SU-DHL-6 (cell line): ENCODE measurements at regions not wholly inside any gene's neighbourhood (a gene's known extent, or its start where the extent isn't known, plus 50 kb on each side); places are given as distances from the start of the nearest gene placed in this dataset.

Experiments used
- H2AFZ ChIP-seq: fragments of 200-600 bp; sonication (generic); 2 replicates; pipeline ENCODE4 v1.6.1; 2014; ENCODE audit warnings: low read depth, mild to moderate bottlenecking, moderate library complexity, mixed read lengths, antibody characterized with exemption, low read length; ENCODE audit not compliant: severe bottlenecking
- H3F3A ChIP-seq: fragments of 200-600 bp; shearing (Covaris generic); 2 replicates; pipeline ENCODE4 v1.6.0; 2016; ENCODE audit warnings: antibody characterized with exemption, mild to moderate bottlenecking; ENCODE audit not compliant: insufficient read depth
- H3K27ac ChIP-seq: fragments of 200-600 bp; sonication (generic); 2 replicates; pipeline ENCODE4 v1.5.1; 2016; ENCODE audit warnings: low read depth, mild to moderate bottlenecking, low read length, moderate library complexity, mixed read lengths
- H3K27me3 ChIP-seq: fragments of 200-600 bp; sonication (generic), shearing (Covaris generic); 2 replicates; pipeline ENCODE4 v1.6.0; 2014; ENCODE audit warnings: mild to moderate bottlenecking, low read length
- H3K36me3 ChIP-seq: fragments of 200-600 bp; sonication (generic); 2 replicates; pipeline ENCODE4 v1.6.1; 2014; ENCODE audit warnings: mild to moderate bottlenecking, low read length, mixed read lengths
- H3K4me2 ChIP-seq: fragments of 300-600, 200-600 bp; shearing (Covaris generic), sonication (generic); 2 replicates; pipeline ENCODE4 v1.6.0; 2014; ENCODE audit warnings: low read length, low read depth, mild to moderate bottlenecking; ENCODE audit not compliant: poor library complexity, severe bottlenecking
- H3K4me3 ChIP-seq: fragments of 200-600 bp; sonication (generic); 2 replicates; pipeline ENCODE4 v1.5.1; 2014; ENCODE audit warnings: antibody characterized with exemption, low read length, mild to moderate bottlenecking, mixed read lengths; ENCODE audit not compliant: insufficient read depth, poor library complexity, severe bottlenecking
- H3K79me2 ChIP-seq: fragments of 200-600 bp; sonication (generic); 2 replicates; pipeline ENCODE4 v1.6.1; 2014; ENCODE audit warnings: mild to moderate bottlenecking, low read length, moderate library complexity; ENCODE audit not compliant: insufficient read depth
- H3K9ac ChIP-seq: fragments of 200-600 bp; sonication (generic); 2 replicates; pipeline ENCODE4 v1.7.0; 2014; ENCODE audit warnings: mild to moderate bottlenecking, low read length
- H3K9me2 ChIP-seq: fragments of 200-600 bp; sonication (generic); replicated peaks from 2 replicates; pipeline ENCODE4 v1.6.1; 2014; ENCODE audit warnings: low read length; ENCODE audit not compliant: insufficient read depth
- H3K9me3 ChIP-seq: fragments of 200-600 bp; sonication (generic); 2 replicates; pipeline ENCODE4 v1.6.1; 2014; ENCODE audit warnings: low read length, mixed read lengths; ENCODE audit not compliant: insufficient read depth
- H4K20me1 ChIP-seq: fragments of 200-600 bp; sonication (generic); 2 replicates; pipeline ENCODE4 v1.6.1; 2014; ENCODE audit warnings: low read depth, mild to moderate bottlenecking, antibody characterized with exemption, low read length, moderate library complexity, mixed read lengths
- EZH2phosphoT487 ChIP-seq: fragments of 200-600 bp; sonication (generic), shearing (Covaris generic); conservative IDR thresholded peaks from 2 replicates; pipeline ENCODE4 v1.6.1; 2018; ENCODE audit warnings: mild to moderate bottlenecking, antibody characterized with exemption, low read length, moderate library complexity, mixed read lengths
- TF ChIP-seq, protein P1 (sequence below): fragments of 200-600 bp; sonication (generic); IDR thresholded peaks from one replicate; pipeline ENCODE4 v1.5.1; 2017; ENCODE audit warnings: antibody characterized with exemption, mild to moderate bottlenecking, low read length, moderate library complexity; ENCODE audit not compliant: insufficient read depth, poor library complexity, severe bottlenecking

DNA sequence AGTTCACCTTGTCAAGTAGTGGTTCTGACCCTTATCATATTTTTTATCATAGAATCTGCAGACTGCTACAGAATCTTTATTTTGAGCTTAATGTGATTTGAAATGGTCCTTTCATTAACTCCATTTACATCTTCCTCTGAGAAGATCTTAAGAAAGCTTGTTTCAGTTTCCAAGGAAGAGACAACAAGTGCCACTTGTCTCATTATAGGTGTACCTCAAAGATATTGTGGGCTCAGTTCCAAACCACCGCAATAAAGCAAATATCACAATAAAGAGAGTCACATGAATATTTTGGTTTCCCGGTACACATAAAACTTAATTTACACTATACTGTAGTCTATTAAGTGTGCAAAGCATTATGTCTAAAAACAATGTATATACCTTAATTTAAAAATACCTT, 66.4 kb upstream of the ATXN1 start:
- Histone ChIP-seq H3K4me3 (no peak overlapping the region), H3K9ac (no peak overlapping the region), H3K27me3 (no peaks in the 10 kb centered on the region), H3K79me2 (no peaks in the 10 kb centered on the region), H2AFZ (no peak overlapping the region), H3K9me3 (no peaks in the 10 kb centered on the region), H3K4me2 (no peak overlapping the region), H4K20me1 (no peaks in the 10 kb centered on the region), H3K27ac (no peak overlapping the region), H3K36me3 (no peaks in the 10 kb centered on the region), H3K9me2 (no peaks in the 10 kb centered on the region), H3F3A (no peaks in the 10 kb centered on the region)
- TF ChIP-seq EZH2phosphoT487: no peak
- TF ChIP-seq, protein P1, sequence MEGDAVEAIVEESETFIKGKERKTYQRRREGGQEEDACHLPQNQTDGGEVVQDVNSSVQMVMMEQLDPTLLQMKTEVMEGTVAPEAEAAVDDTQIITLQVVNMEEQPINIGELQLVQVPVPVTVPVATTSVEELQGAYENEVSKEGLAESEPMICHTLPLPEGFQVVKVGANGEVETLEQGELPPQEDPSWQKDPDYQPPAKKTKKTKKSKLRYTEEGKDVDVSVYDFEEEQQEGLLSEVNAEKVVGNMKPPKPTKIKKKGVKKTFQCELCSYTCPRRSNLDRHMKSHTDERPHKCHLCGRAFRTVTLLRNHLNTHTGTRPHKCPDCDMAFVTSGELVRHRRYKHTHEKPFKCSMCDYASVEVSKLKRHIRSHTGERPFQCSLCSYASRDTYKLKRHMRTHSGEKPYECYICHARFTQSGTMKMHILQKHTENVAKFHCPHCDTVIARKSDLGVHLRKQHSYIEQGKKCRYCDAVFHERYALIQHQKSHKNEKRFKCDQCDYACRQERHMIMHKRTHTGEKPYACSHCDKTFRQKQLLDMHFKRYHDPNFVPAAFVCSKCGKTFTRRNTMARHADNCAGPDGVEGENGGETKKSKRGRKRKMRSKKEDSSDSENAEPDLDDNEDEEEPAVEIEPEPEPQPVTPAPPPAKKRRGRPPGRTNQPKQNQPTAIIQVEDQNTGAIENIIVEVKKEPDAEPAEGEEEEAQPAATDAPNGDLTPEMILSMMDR: no peak

DNA sequence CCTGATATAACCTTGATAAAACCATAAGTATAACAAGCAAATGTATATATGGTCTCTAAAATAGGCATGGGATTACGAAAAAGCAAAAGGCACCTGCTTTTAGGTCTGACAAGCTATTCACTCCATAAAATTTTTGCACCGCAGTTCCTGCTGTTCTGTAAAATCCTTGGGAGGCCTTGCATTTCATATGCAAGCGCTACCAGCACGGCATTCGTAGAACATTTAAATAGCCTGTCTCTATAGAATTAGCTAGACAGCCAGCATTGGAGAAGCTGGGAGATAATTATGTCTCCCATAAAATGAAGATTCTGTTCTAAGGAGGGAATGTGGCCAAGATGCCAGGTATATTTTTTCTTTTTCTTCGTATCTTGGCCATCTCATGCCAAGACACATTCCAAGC, 64.5 kb upstream of the ATXN1 start:
- no peaks in the 10 kb centered on the region for H4K20me1 ChIP-seq
- H3K4me2 ChIP-seq: no peak overlapping the region
- H3K9me3 ChIP-seq: no peaks in the 10 kb centered on the region
- H3K4me3 ChIP-seq: no peak overlapping the region
- H3K9me2 ChIP-seq: no peaks in the 10 kb centered on the region
- no peaks in the 10 kb centered on the region for H3K79me2 ChIP-seq
- no peaks in the 10 kb centered on the region for H3K36me3 ChIP-seq
- no peaks in the 10 kb centered on the region for H3K27me3 ChIP-seq
- TF ChIP-seq, protein P1: no peak
- TF ChIP-seq EZH2phosphoT487: no peak
- no peaks in the 10 kb centered on the region for H3F3A ChIP-seq
- no peak overlapping the region for H3K9ac ChIP-seq
- H2AFZ ChIP-seq: no peak overlapping the region
- no peak overlapping the region for H3K27ac ChIP-seq

DNA sequence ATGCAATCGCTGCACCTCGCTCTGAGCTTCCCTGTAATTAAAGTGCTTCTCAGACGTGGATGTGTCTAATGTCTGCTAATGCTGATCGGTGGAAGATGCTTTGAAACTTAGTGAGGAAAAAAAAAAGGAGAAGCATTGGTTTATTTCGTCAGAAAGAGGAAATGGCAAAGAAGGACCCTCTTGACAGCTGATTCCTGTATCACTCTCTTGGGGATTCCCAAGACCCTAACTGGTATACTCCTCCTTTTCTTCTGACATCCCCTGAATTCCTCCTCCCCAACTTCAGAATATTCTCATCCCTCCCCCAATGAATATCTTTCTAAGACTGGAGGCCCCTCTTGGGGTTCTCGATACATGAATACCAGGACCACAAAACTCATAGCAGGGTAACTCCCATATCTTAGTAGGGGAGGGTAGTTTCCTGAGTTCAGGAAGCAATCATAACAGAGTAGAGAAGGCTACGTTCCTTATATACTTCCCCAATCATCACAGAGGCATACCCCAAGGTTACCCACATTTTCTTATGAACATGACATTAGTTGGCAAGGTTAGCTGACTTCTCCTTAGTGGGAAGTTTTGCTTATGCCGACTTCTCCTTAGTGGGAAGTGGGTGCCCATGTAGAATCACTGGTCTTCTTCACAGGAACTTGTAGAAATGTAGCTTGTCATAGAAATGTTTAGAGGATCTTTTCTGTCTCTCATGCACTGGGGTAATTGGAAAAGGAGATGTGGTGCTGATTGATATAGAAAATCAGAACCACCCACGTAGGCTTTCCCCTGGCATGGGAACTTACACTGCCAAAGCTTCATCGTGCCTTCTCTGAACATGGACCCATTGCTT, 63.8 kb upstream of the ATXN1 start:
- H3K4me3 ChIP-seq: no peak overlapping the region
- H3K27ac ChIP-seq: no peak overlapping the region
- H3K27me3 ChIP-seq: no peaks in the 10 kb centered on the region
- H4K20me1 ChIP-seq: no peaks in the 10 kb centered on the region
- no peaks in the 10 kb centered on the region for H3K9me3 ChIP-seq
- no peaks in the 10 kb centered on the region for H3K9me2 ChIP-seq
- H3K4me2 ChIP-seq: no peak overlapping the region
- no peaks in the 10 kb centered on the region for H3F3A ChIP-seq
- H3K9ac ChIP-seq: no peak overlapping the region
- H3K36me3 ChIP-seq: no peaks in the 10 kb centered on the region
- H2AFZ ChIP-seq: no peak overlapping the region
- H3K79me2 ChIP-seq: no peaks in the 10 kb centered on the region
- TF ChIP-seq, protein P1: no peak
- no peak for TF ChIP-seq EZH2phosphoT487
